EH (cell line): ENCODE measurements at regions not wholly inside any gene's neighbourhood (a gene's known extent, or its start where the extent isn't known, plus 50 kb on each side); places are given as distances from the start of the nearest gene placed in this dataset.

Experiments
- DNase-seq: peaks from one replicate; pipeline ENCODE4 v3.0.0-alpha.2; 2015; ENCODE audit warnings: low read depth

- DNase-seq = peak; percentile 8
Measured at GRCh38 chr1:219993554-219994433, 52.5 kb downstream of the EPRS1 start.

- DNase-seq = no peak
Measured at GRCh38 chr1:219991919-219992318, 54.4 kb downstream of the EPRS1 start.

GRCh38 chr1:219991511-219991810 is 54.8 kb downstream of the EPRS1 start:
- no peak for DNase-seq

GRCh38 chr1:219990782-219991510 is 55.4 kb downstream of the EPRS1 start:
- peak; percentile 53 for DNase-seq

- no peak for DNase-seq
Measured at GRCh38 chr1:219989766-219990165, 56.5 kb downstream of the EPRS1 start.

- no peak for DNase-seq
Measured at GRCh38 chr1:219988818-219989217, 57.5 kb downstream of the EPRS1 start.

- no peak for DNase-seq
Measured at GRCh38 chr1:219988387-219988786, 57.9 kb downstream of the EPRS1 start.

GRCh38 chr1:219987325-219987724 is 59.0 kb upstream of the SLC30A10 start:
- DNase-seq = no peak

GRCh38 chr1:219985169-219985568 is 56.8 kb upstream of the SLC30A10 start:
- DNase-seq = no peak
